ENCODE measurements at regions not wholly inside any gene's neighbourhood (a gene's known extent, or its start where the extent isn't known, plus 50 kb on each side); places are given as distances from the start of the nearest gene placed in this dataset.

DNA sequence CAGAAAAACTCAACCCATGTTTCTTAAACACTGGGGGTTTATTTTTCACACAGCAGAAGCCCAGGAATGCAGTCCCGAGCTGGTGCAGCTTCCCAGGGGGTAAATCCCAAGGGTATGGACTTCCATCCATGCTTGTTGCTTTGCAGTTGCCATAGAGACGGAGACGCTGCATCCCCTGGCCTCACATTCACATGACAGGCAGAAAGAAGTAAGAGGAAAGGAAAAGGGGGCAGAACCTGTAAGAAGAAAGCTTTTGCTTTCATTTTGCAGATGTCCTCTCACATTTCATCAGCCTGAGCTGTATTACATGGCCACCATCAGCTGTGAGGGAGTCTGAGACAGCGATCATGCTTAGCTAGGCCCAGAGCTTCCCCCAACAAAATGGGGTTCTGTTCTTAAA is 321.0 kb downstream of the AGTPBP1 start:
- TF ChIP-seq, protein P1, sequence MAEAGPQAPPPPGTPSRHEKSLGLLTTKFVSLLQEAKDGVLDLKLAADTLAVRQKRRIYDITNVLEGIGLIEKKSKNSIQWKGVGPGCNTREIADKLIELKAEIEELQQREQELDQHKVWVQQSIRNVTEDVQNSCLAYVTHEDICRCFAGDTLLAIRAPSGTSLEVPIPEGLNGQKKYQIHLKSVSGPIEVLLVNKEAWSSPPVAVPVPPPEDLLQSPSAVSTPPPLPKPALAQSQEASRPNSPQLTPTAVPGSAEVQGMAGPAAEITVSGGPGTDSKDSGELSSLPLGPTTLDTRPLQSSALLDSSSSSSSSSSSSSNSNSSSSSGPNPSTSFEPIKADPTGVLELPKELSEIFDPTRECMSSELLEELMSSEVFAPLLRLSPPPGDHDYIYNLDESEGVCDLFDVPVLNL (CRISPR knock-in tag; IDR thresholded peaks at IDR 0.05; ENCODE audit: low read depth), result no peak
- TF ChIP-seq, protein P2, sequence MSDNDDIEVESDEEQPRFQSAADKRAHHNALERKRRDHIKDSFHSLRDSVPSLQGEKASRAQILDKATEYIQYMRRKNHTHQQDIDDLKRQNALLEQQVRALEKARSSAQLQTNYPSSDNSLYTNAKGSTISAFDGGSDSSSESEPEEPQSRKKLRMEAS (CRISPR knock-in tag; IDR thresholded peaks at IDR 0.05), result no peak
- TF ChIP-seq TEAD4 (IDR thresholded peaks at IDR 0.05; ENCODE audit: low read length) (no peak), TEAD4 (CRISPR knock-in tag; IDR thresholded peaks at IDR 0.05; ENCODE audit: borderline replicate concordance) (no peak), ASH1L (IDR thresholded peaks at IDR 0.05; ENCODE audit: borderline replicate concordance, low read depth, partially characterized antibody) (no peak), HNRNPL (IDR thresholded peaks at IDR 0.05; ENCODE audit: low read depth, low read length) (no peak), ETV5 (CRISPR knock-in tag; IDR thresholded peaks at IDR 0.05; ENCODE audit: low read depth) (no peak)
